HG03175 (cell line): ENCODE measurements at regions not wholly inside any gene's neighbourhood (a gene's known extent, or its start where the extent isn't known, plus 50 kb on each side); places are given as distances from the start of the nearest gene placed in this dataset.
"Not testable (repeated sequence)": the region's sequence is repeated elsewhere in the genome, so short reads cannot be mapped to it uniquely, and the experiment has no call there.

ENCODE experiments used
- ATAC-seq: cut with Tn5 transposase; IDR thresholded peaks from one replicate; pipeline ENCODE4 v1.9.1; 2021; ENCODE audit warnings: mild to moderate bottlenecking, moderate library complexity; ENCODE audit not compliant: unreplicated experiment

- ATAC-seq = no peak
Measured at GRCh38 chr9:129416821-129417539, 203.9 kb downstream of the C9orf50 start.

- ATAC-seq = no peak
Measured at GRCh38 chr9:129415942-129416651, 204.8 kb downstream of the C9orf50 start.

- no peak for ATAC-seq
Measured at GRCh38 chr9:129414993-129415941, 205.6 kb downstream of the C9orf50 start.

- no peak for ATAC-seq
Measured at GRCh38 chr9:129414377-129414992, 206.4 kb downstream of the C9orf50 start.

GRCh38 chr9:129413537-129414376 is 207.1 kb downstream of the C9orf50 start:
- ATAC-seq = peak; percentile 89

GRCh38 chr9:129412814-129413536 is 207.9 kb downstream of the C9orf50 start:
- peak; percentile 8 for ATAC-seq

- not testable (repeated sequence) for ATAC-seq
Measured at GRCh38 chr9:129412176-129412813, 208.6 kb downstream of the C9orf50 start.

- ATAC-seq = no peak
Measured at GRCh38 chr9:129411501-129412175, 209.3 kb downstream of the C9orf50 start.

- no peak for ATAC-seq
Measured at GRCh38 chr9:129410226-129410625, 210.7 kb downstream of the C9orf50 start.

- no peak for ATAC-seq
Measured at GRCh38 chr9:129408535-129409215, 212.2 kb downstream of the C9orf50 start.

- ATAC-seq = no peak
Measured at GRCh38 chr9:129407905-129408452, 212.9 kb downstream of the C9orf50 start.

GRCh38 chr9:129406278-129407225 is 214.3 kb downstream of the C9orf50 start:
- no peak for ATAC-seq

GRCh38 chr9:129405827-129406213 is 215.1 kb downstream of the C9orf50 start:
- ATAC-seq = no peak

GRCh38 chr9:129405089-129405826 is 215.6 kb downstream of the C9orf50 start:
- no peak for ATAC-seq

GRCh38 chr9:129404621-129405020 is 216.3 kb downstream of the C9orf50 start:
- no peak for ATAC-seq
